AG08395 (cell line): ENCODE measurements at regions not wholly inside any gene's neighbourhood (a gene's known extent, or its start where the extent isn't known, plus 50 kb on each side); places are given as distances from the start of the nearest gene placed in this dataset.

Source experiments
- DNase-seq: peaks from one replicate; pipeline ENCODE4 v3.0.0; 2012; ENCODE audit warnings: mixed read lengths, low spot score

DNA sequence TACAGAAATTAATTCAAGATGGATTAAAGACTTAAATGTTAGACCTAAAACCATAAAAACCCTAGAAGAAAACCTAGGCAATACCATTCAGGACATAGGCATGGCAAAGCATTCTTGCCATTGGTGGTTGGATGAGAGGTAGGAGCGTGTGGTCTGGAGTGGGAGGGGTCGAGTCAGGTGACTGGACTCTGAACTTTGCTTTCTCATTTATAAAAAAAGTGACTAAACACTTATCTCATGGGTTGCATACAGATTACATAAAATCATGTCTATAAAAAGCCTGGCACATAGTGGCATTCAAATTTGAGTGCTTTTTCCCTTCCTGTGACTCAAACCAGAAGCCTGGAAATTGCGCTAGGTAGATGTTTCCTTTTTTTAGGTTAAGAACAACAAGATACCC lies 159.7 kb upstream of the SHISA6 start:
- DNase-seq, result no peak

DNA sequence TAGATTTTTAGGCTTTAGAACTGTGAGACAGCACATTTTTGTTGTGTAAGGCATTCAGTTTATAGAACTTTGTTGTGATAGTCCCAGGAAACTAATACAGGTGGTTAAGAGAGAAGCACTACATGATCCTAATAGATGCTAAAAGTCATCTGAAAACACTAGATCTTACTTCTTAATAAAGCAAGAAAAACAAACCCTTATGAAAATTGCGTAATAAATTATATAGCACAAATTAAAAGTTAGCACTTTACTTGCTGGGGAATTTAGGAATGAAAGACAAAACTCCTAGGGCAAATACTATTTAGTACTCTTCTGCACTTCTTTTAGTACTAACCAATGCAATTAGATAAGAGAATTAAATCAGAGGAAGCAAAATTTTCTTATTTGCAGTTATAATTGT lies 163.3 kb upstream of the SHISA6 start:
- DNase-seq, result no peak

DNA sequence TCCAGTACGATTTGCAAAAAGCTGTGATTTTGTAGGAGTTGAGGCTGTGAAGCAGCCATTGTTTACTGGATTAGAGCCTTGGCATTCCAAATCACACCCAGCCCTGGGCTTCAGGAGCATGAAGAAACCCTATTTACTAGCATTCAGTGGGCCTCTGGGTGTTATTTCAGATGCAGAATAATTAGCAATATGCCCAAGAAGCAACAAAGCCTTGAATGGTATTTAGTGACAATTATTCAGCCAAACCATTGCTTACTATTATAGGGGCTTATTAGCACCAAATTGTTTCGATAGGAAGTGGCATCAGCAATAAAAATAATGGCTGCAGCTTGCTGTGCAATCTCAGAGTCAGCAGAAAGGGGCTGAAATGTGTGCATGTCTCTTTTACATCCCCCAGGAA lies 166.6 kb upstream of the SHISA6 start:
- DNase-seq, result no peak

DNA sequence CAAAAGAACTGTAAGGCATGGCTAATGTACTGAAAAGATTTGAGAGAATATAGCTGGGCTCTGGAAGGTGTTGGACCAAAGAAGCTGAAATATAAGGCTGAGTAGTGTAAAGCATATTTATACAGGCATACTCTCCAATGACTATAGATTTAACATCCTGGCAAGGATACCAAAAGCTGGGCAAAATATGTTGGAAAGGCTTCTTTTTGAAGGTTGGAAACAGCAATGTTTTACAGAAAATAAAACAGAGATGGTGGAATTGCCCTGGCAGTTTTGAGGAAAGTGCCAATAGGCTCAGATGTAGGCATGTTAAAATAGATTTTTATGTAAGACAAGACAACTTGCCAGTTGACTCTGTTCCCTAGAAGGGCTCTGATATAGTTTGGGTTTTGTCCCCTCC lies 184.1 kb upstream of the SHISA6 start:
- no peak for DNase-seq

DNA sequence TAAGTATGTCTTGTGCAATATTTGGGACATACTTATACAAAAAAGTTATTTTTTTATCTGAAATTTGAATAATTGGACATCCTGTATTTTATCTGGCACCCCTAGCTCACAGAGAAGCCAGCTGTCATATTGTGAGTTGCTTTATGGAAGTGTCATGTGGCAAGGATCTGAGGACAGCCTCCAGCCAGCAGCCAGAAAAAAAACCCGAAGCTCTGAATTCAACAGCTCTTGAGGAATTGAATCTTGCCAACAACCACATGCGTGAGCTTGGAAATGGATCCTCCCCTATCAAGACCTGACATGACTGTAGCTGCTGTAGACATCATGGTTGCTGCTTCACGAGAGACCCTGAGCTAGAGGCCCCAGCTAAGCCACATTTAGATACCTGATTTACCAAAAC lies 187.2 kb upstream of the SHISA6 start:
- DNase-seq, result no peak

DNA sequence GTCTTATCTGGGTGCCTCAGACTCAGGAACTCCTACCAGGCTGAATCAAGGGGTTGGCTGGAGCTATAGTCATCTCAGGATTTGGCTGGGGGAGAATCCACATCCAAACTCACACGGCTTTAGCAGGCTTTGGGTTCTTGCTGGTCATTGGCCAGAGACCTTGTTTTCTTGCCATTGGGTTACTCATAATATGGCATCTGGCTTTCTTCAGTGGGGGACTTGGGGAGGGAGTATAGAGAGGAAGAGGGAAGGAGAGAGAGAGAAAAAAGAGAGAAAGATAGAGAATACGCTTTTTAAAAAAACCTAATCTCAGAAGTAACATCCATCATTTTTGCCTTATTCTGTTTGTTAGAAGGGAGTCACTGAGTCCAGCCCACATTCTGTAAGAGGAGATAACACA lies 191.5 kb upstream of the SHISA6 start:
- DNase-seq, result no peak

DNA sequence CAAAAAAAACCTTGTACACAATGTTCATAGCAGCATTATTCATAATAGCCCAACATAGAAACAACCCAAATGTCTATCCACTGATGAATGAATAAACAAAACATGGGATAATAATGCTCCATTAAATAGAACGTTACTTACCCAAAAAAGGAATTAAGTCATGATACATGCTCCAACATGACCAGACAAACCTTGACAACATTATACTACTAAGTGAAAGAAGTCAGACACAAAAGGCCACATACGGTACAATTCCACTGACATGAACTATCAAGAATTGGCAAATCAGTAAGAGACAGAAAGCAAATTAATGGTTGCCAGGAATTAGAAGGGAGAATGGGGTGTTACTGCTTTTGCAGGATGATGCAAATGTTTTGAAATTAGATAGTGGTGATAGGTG lies 193.8 kb upstream of the SHISA6 start:
- DNase-seq, result no peak

DNA sequence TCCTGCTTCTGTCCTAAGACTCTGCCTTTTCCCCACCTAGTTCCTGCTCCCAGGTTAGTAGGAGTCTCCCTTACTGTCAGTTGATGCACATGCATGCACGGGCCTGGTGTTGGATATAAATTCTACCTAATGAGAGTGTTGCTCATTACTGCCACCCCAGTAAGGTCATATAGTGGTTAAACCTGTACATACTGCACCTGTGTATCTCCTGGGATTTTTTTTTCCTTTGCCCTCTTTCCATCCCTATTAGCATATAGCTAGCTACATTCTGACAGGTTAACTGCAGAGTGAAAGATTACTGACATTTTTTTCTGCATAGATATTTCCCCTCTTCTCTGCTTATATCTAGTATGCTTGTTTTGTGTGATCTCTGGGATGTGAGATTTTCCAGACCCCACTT lies 201.5 kb upstream of the PIRT start:
- DNase-seq, result no peak

DNA sequence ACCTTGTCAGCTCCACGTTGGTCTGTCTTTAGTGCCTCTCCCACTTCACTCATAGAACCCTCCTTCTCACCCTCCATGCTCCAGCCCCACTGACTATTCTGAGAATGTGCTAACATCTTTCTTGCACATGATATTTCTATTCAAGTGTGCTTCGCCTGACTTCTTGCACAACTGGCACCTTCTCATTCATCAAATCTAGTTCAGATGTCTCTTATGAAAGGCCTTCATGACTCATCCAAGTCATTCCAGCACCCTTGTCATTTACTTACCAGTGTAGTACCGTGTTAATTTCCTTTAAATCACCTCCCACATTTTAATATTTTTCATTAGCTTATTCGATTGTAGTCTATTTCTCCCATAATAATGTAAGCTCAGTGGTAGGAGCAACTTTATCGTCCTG lies 197.8 kb upstream of the PIRT start:
- no peak for DNase-seq

DNA sequence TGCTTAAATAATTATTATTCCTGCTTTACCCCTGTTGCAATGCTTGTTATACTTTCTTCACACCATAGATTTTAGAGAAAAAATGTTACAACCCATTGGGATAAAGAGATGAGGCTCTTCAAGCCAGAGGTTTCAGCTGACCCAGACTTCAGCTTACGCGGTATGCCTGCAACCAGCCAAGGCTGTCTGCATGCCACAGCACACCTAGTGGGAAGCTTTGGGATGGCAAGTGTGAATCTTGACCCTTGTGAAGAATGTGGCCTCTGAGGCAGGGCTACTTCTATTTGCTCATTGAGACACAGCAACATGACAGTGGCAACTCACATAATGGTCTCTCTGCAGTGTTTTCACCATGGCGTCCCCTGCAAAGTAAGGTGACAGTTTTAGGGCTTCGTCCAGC lies 193.9 kb upstream of the PIRT start:
- no peak for DNase-seq

DNA sequence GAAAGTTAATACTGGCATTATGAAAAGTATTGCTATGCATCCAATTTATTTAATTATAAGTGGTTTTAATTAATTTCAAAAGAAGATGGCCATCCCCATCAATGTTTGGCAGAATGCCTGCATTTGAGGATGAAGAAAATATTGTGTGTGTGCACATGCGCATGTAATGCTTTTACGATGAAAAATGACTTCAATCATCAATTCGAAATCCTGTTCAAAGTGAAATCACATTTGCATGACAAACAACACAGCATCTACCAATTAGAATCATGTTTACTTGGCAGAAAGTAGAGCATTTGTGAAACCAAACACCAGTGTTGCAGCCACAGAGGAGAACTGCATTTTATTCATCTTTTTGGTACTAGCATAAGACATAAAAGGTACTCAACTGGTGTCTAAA lies 191.9 kb upstream of the PIRT start:
- no peak for DNase-seq

DNA sequence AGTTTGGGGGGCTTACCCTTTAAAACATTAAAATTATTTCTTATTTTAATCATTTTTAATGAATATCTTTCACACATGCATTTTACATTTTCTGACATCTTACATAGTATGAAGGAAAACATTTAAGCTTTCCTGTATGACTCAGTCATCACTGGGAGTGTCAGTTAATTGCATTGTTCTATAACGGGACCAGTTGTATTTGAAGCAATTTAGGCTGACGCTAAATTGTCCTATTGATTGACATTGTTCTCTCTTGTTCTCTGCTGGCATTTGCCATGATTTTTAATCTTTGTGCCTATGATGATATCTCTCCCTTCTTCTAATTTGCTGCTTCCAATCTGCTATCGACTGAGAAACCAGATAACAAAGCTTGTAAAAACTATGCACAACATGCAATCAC lies 190.5 kb upstream of the PIRT start:
- DNase-seq, result no peak

DNA sequence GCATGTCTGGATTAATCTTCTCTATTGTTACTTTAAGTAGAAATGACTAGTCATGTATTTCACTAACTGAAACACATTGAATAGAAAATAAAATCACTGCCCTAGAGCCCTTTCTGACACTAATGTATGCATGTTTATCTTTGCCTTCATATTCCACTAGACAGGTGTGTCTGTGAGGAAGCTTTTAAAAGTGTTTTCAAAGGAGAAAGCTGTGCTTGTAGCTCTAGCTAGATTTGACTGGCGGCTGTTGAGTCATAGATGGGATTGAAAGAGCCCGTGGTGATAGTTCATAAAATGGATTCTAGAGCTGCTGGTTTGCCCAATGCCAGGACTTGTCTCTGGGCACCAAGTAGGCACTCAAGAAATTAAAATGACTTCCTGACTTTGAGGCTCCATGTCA lies 189.0 kb upstream of the PIRT start:
- no peak for DNase-seq

DNA sequence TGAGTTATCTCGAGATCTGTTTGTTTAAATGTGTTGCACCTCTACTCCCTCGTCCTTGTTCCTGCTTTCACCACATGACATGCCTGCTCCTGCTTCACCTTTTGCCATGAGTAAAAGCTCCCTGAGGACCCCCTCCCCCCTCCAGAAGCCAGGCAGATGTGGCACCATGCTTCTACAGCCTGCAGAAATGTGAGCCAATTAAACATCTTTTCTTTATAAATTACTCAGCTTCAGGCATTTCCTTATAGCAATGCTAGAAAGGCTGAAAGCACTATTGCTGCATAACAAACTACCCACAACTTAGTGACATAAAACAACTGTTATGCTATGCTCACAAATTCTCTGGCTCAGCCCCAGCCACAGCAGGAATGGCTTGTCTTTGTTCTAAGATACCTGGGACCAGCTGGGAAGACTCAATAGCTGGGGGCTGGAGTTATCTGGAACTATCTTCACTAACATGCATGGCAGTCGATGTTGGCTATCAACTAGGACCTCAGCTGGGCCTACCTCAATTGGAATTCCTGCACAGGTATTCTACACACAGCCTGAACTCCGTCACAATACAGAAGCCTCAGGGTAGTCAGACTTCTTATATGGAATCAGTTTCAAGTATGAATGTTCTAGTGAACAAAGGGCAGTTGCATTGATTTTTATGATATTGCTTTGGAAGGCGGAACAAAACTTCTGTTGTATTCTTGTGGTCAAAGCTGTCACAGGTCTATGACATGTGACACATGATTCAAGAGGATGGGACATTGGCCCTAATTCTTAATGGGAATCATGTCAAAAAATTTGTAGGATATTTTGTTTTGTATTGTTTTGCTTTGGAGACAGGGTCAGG lies 186.0 kb upstream of the PIRT start:
- DNase-seq, result no peak

DNA sequence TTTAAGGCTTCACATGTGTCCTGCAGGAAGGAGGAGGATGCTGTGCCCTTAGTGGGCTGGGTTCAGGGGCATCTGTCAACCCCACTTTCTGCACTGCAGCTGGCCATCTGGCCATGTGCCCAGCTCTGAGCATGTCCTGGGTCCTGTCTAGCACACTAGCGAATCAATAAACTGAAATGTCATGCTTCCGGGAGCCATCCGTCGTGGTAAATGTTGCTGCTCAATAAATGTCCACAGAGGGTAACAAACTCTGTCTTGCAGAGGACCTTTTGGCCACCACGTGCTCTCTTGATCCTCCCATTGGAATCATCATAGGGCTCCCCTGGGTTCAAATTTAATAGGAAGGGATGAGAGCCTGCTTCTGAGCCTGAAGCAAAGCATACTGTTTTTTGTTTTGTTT lies 168.6 kb upstream of the PIRT start:
- no peak for DNase-seq

DNA sequence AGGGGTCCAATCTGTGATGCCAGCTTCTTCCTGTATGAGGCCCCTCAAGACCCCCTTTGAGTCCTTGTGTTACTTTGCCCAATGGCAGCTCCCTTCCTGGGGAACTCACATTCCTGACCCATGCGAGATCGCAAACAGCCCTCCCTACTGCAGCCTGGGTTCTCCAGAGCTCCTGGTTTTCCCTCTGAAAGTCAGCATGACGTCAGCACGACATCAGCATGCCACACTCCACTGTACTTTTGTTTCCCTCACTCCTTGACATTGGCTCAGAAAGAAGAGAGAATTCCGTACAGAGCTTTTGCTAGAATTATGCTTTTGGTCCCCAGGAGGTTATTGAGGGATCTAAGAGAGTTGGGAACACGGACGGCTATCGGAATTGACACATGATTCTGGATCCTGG lies 168.1 kb upstream of the PIRT start:
- DNase-seq, result no peak

DNA sequence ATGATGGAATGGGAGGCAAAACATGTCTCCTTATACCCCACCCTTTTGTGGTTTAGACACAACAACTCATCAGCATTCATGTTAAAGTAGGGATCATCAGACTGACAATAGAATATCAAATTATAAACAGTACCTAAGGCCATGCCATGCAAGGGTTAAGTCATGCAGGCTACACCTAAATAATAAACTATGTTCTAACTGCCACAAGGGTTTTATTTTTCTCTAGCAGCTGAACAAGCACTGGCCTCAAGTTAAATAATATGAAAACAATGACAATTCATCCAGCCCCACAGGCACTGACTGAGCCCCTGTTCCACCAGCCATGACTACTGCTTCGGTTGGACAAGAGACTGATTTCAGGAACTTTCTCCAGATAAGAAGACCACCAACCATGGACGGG lies 164.5 kb upstream of the PIRT start:
- no peak for DNase-seq

DNA sequence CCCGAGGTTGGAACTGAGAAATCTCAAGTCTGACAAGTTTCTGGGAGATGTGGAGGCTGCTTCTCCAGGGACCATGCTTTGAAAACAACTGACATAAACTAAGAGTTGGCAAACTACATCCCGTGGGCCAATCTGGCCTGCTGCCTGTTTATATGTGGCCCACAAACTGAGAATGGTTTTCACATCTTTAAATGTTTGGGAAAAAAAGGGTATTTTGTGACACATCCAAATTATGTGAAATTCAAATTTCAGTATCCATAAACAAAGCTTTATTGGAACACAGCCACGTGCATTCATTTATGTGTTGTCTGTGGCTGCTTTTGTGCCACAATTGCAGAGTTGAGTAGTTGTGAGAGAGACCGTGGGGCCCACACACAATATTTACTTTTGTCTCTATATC lies 163.8 kb upstream of the PIRT start:
- no peak for DNase-seq

DNA sequence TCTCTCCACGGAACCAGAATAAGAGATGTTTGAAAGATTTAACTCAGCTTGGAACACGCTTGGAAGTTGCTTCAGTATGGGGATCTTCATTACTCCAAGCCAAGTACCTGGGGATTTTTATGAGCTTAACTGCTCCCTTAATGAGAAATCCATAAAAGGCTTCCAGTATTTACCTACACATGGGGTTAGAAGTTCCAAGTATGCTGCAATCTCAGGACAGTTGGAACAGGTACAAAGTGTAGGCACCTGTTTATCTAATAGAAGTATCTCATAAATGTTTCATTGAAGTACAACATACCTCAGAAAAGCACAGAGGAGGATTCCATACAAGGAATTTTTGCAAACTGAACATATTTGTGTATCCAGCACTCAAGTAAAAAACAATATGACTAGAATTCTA lies 161.6 kb upstream of the PIRT start:
- no peak for DNase-seq

DNA sequence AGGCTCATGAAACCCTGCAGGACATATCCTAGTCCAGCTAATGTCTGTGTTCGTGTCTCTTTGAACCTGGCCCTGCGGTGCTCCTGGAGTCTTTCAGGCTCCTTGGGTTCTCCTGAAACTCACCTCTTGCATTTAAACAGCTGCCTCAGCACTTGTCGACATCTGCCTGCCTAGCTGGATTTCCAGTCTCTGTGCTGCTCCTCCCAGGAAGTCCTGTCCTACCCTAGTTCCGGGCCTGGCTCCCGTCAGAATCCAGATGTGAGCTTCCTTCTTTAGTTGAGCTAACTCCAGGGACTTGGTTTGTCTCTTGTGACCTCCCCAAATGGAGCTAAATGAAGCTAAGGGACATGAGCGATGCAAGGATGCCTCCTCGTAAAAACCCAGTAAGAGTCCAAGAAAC lies 155.2 kb upstream of the PIRT start:
- no peak for DNase-seq

DNA sequence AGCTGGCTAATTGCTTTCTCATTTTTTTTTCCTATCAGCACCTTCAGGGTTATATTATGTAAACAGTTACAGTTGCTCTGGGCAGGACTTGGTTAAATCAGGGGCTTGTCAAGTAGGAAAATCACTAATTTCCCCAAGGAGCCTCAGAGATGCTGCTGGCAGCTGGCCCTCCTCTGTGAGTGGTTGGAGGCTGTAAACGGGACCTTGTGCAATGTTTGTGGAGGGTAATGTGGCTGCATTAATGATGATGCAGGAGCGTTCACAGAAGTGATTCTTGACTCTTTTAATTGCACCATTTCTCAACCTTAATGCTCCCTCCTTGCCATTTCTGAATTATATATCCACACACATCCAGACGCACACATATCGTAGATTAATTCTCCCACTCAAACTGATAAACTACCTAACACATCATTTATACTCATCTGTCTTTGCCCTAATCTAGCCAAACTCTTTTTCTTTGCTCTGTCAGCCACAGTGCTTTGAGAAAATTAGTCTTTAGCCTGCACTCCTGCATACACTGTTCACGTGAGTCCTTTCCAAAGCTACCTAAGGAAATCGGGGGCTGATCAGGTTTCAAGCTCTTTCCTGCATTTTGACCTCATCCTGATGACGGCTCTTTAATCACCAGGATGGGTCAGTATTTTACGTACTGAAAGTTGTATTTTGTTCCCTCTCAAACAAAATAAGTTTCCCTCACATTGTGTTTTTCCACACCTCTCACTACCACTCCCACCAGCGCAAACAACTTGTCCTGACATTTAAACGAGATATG lies 154.4 kb upstream of the PIRT start:
- no peak for DNase-seq

DNA sequence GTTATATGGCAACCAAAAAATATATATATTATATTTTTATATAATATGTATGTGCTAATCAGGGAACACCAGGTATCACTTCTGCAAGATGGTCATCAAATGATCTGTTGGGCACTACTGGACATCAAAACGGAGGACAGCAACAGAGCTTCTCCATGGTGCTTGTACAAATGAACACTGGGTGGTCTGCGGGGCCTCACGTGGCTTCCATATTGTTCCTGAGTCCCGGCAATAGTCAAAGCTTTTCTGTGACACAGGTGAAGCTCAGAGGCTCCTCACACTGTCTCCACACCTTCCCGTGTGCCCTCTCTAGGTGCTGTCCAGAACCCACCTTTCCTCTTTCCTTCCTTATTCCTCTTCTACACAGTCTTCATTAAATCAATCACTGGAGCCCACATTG lies 149.9 kb upstream of the PIRT start:
- no peak for DNase-seq

DNA sequence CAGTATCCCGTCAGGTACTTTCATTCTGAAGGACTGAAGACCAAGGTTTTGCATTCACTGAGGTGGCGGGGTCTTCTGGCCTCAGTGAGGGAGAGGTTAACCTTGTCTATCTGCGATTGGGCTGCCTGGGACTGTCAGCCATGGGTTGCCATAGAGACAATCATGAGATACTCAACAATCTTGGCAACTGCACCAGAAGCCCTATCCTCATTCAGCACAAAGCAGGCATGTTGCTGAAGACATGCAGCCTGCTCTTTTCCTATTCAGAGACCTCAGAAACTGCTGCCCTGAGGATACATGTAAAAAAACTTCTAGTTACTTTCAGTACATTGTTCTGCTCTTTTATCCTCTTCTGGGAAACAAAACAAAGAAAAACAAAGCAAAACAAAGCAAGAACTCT lies 146.3 kb upstream of the PIRT start:
- no peak for DNase-seq

DNA sequence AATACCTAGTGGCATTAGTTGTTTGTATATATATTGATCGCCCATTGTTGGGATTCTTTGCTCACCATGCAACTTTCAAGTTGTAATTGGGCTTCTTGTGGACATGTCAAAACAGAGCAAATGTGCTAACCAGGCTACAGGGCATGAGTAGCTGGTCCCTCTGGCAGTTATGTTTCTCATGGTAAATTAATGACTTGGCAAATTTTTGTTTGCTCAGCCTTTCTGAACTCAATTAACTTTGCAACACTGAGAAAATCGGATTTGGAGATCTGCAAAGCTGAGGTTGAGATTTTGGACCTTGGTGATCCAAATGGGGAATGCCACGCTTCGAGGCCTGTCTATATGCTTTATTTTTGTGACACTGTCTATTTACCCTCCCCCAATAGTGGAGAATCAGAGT lies 138.5 kb upstream of the PIRT start:
- no peak for DNase-seq
